A673 (cell line): ENCODE measurements at regions not wholly inside any gene's neighbourhood (a gene's known extent, or its start where the extent isn't known, plus 50 kb on each side); places are given as distances from the start of the nearest gene placed in this dataset.

Source experiments
- BruUV-seq: library from RNA; stranded (reverse); fragments of 400-500 nt; replicated peaks from 2 replicates; lab custom pipeline; 2021; lab: Mats Ljungman, UMichigan
- CTCF ChIA-PET: fragments of 300-600 bp; sonication (Branson Sonifier 250); formaldehyde crosslinking; loops from one replicate; lab custom pipeline; 2022; ENCODE audit warnings: antibody characterized with exemption; lab: Charles Lee
- POLR2A ChIA-PET: fragments of 300-600 bp; sonication (Branson Sonifier 250); formaldehyde crosslinking; loops from one replicate; lab custom pipeline; 2022; ENCODE audit warnings: antibody characterized with exemption; ENCODE audit not compliant: low non-redundant PET; lab: Charles Lee
- DNase-seq: peaks from one replicate; pipeline ENCODE4 v3.0.0-alpha.2; 2015; ENCODE audit warnings: low spot score
- H3K27ac ChIP-seq: fragments of 200-600 bp; sonication (generic); 2 replicates; pipeline ENCODE4 v1.5.1; 2016; ENCODE audit warnings: mixed run types, low read depth, mild to moderate bottlenecking, mixed read lengths, antibody characterized with exemption, low read length; ENCODE audit not compliant: poor library complexity, severe bottlenecking
- H3K27me3 ChIP-seq: fragments of 200-600 bp; sonication (generic); replicated peaks from 2 replicates; pipeline ENCODE4 v1.6.1; 2017; ENCODE audit warnings: mixed run types, low read depth, mild to moderate bottlenecking, mixed read lengths, antibody characterized with exemption, low read length; ENCODE audit not compliant: insufficient read depth, poor library complexity
- H3K36me3 ChIP-seq: fragments of 200-600 bp; sonication (generic); 2 replicates; pipeline ENCODE4 v1.6.1; 2016; ENCODE audit warnings: mixed run types, mild to moderate bottlenecking, mixed read lengths, antibody characterized with exemption, low read length; ENCODE audit not compliant: insufficient read depth, poor library complexity, severe bottlenecking
- H3K4me1 ChIP-seq: fragments of 200-600 bp; sonication (generic); 2 replicates; pipeline ENCODE4 v1.6.1; 2017; ENCODE audit warnings: mixed run types, mild to moderate bottlenecking, mixed read lengths, antibody characterized with exemption, low read length; ENCODE audit not compliant: insufficient read depth, poor library complexity, severe bottlenecking
- H3K4me3 ChIP-seq: fragments of 200-600 bp; sonication (generic); 2 replicates; pipeline ENCODE4 v1.5.1; 2016; ENCODE audit warnings: low read depth, mixed run types, mild to moderate bottlenecking, mixed read lengths, low read length; ENCODE audit not compliant: poor library complexity, severe bottlenecking
- H3K9me3 ChIP-seq: fragments of 200-600 bp; sonication (generic); 2 replicates; pipeline ENCODE4 v1.6.1; 2016; ENCODE audit warnings: mixed run types, low read depth, mild to moderate bottlenecking, mixed read lengths, antibody characterized with exemption, low read length; ENCODE audit not compliant: poor library complexity, severe bottlenecking
- CTCF ChIP-seq: fragments of 300-800, 200-600 bp; sonication (generic); conservative IDR thresholded peaks from 2 replicates; pipeline ENCODE4 v1.5.1; 2017; ENCODE audit warnings: low read depth, mild to moderate bottlenecking, antibody characterized with exemption, low read length, moderate library complexity, mixed read lengths
- EZH2 ChIP-seq: fragments of 200-600 bp; sonication (generic); IDR thresholded peaks from 2 replicates; pipeline ENCODE4 v1.6.1; 2017; ENCODE audit warnings: borderline replicate concordance, low read depth, mild to moderate bottlenecking, mixed read lengths, antibody characterized with exemption, low read length; ENCODE audit not compliant: poor library complexity, severe bottlenecking
- intact Hi-C: fragments of 100-400 bp; cut with micrococcal nuclease; formaldehyde crosslinking; loops from one replicate; pipeline ENCODE4 v1.10.0; 2022; ENCODE audit not compliant: unreplicated experiment

GRCh38 chr2:204274429-204274828 lies 270.8 kb upstream of the PARD3B start:
- DNase-seq, result no peak
- intact Hi-C loops, result no loop called here
- Histone ChIP-seq H3K27me3 (no peaks in the 10 kb centered on the region), H3K27ac (no peak overlapping the region), H3K9me3 (no peaks in the 10 kb centered on the region), H3K4me3 (no peak overlapping the region), H3K36me3 (no peaks in the 10 kb centered on the region), H3K4me1 (peaks cover 30% of the 10 kb centered on the region)
- TF ChIP-seq CTCF, result no peak
- TF ChIP-seq EZH2, result no peak
- CTCF ChIA-PET, result no interaction called here
- POLR2A ChIA-PET, result no interaction called here
- no TSS peak for BruUV-seq

- no peak for TF ChIP-seq EZH2
- no peak for TF ChIP-seq CTCF
- no peaks in the 10 kb centered on the region for H3K36me3 ChIP-seq
- H3K27me3 ChIP-seq, result no peaks in the 10 kb centered on the region
- H3K4me1 ChIP-seq, result peaks cover 35% of the 10 kb centered on the region
- H3K27ac ChIP-seq, result no peak overlapping the region
- no peaks in the 10 kb centered on the region for H3K9me3 ChIP-seq
- ChIA-PET CTCF (no interaction called here), POLR2A (no interaction called here)
- BruUV-seq, result no TSS peak
- DNase-seq, result no peak
- intact Hi-C loops, result no loop called here
- H3K4me3 ChIP-seq, result no peak overlapping the region
Observed at GRCh38 chr2:204274991-204275390, 270.3 kb upstream of the PARD3B start.

- TF ChIP-seq CTCF (no peak), EZH2 (no peak)
- Histone ChIP-seq H3K36me3 (no peaks in the 10 kb centered on the region), H3K9me3 (no peaks in the 10 kb centered on the region), H3K27ac (peak overlapping the region; percentile 55), H3K27me3 (no peaks in the 10 kb centered on the region), H3K4me3 (no peak overlapping the region), H3K4me1 (peaks cover 40% of the 10 kb centered on the region)
- ChIA-PET CTCF (interaction anchor here (1.5 kb wide), 1 partner anchor 18 kb away, joined by 4 read pairs; no protein-coding TSS in a partner anchor), POLR2A (interaction anchor here (0.7 kb wide), 1 partner anchor 472 kb away, joined by 5 read pairs; no protein-coding TSS in a partner anchor)
- BruUV-seq, result no TSS peak
- DNase-seq, result peak; percentile 93
- intact Hi-C loops, result no loop called here
Observed at GRCh38 chr2:204277226-204277625, 268.0 kb upstream of the PARD3B start.
